Gastrocnemius medialis (tissue), 4 donors: ENCODE measurements at regions not wholly inside any gene's neighbourhood (a gene's known extent, or its start where the extent isn't known, plus 50 kb on each side); places are given as distances from the start of the nearest gene placed in this dataset.

Experiments
- POLR2A ChIP-seq, 2 donors: fragments of 450-650 bp; IDR thresholded peaks; one replicate each; pipeline ENCODE4 v1.6.1; 2017; ENCODE audit warnings: antibody characterized with exemption in 2 of 2, mild to moderate bottlenecking in 2 of 2, moderate library complexity in 2 of 2
- TF ChIP-seq, protein P1 (sequence below), 5 experiments: fragments of 450-650 bp in 3 of 5; fragments of 200-600 bp in 2 of 5; sonication (generic) in 2 of 5; IDR thresholded peaks in 4 of 5; conservative IDR thresholded peaks in 1 of 5; 1 replicate in 4 of 5; 2 replicates in 1 of 5; pipeline ENCODE4 v1.5.1; 2016 to 2019; ENCODE audit warnings: antibody characterized with exemption in 5 of 5, mild to moderate bottlenecking in 3 of 5, moderate library complexity in 3 of 5

DNA sequence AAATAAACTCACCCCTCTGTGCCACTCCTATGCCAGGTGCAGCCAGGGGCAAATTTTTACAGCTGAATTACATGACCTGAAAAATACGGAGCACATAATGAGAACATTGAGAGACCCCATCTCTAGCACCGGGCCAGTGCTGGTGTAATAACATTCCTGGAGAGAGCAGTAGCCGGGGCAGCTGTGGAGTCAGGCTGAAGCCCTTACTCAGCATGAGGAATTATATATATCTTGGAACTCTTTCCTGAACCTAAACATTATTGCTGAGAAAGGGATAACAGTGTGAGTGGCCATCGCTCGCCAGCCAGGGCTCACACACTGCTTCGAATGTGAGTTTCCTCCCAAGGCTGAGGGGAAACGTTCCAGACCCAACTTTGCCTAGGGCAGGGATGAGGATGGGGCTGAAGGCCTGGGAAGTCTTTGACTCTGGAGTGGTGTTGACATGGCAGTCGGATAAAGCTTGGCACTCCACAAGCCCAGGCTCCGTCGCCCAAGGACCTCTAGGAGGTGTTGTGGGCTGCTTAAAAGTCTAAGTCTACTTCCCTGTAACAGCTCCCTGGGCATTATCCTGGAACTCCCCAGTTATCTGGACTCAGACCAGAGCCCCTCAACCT, 269.8 kb downstream of the CDC5L start:
- TF ChIP-seq, protein P1, sequence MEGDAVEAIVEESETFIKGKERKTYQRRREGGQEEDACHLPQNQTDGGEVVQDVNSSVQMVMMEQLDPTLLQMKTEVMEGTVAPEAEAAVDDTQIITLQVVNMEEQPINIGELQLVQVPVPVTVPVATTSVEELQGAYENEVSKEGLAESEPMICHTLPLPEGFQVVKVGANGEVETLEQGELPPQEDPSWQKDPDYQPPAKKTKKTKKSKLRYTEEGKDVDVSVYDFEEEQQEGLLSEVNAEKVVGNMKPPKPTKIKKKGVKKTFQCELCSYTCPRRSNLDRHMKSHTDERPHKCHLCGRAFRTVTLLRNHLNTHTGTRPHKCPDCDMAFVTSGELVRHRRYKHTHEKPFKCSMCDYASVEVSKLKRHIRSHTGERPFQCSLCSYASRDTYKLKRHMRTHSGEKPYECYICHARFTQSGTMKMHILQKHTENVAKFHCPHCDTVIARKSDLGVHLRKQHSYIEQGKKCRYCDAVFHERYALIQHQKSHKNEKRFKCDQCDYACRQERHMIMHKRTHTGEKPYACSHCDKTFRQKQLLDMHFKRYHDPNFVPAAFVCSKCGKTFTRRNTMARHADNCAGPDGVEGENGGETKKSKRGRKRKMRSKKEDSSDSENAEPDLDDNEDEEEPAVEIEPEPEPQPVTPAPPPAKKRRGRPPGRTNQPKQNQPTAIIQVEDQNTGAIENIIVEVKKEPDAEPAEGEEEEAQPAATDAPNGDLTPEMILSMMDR (IDR thresholded peaks at IDR 0.05 in 4 of 5, conservative IDR thresholded peaks at IDR 0.05 in 1 of 5): no peak
- no peak for TF ChIP-seq POLR2A (IDR thresholded peaks at IDR 0.05)
